HepG2 (cell line): ENCODE measurements at regions not wholly inside any gene's neighbourhood (a gene's known extent, or its start where the extent isn't known, plus 50 kb on each side); places are given as distances from the start of the nearest gene placed in this dataset.

ENCODE experiments used
- ATAC-seq: fragments of 200-7000 bp; cut with Tn5 transposase; 3 replicates; pipeline ENCODE4 v1.9.1; 2020; ENCODE audit warnings: mild to moderate bottlenecking, moderate library complexity
- BruUV-seq: library from RNA; stranded (reverse); fragments of 400-500 nt; replicated peaks from 2 replicates; lab custom pipeline; 2021; lab: Mats Ljungman, UMichigan
- CTCF ChIA-PET: fragments of 300-600 bp; formaldehyde crosslinking; extraction: SDS; loops from one replicate; lab custom pipeline; 2021; ENCODE audit warnings: low total read pairs, inconsistent platforms, low intra/inter-chr PET ratio; lab: Yijun Ruan, JAX
- POLR2A ChIA-PET: fragments of 350-600 bp; sonication (Branson Sonifier 250); formaldehyde crosslinking; loops from one replicate; lab custom pipeline; 2020; ENCODE audit warnings: antibody characterized with exemption, inconsistent platforms; lab: Yijun Ruan, JAX
- DNase-seq: peaks from one replicate; pipeline ENCODE4 v3.0.0-alpha.2; 2015; ENCODE audit warnings: low spot score
- FAIRE-seq: peaks from 3 replicates; lab custom pipeline; 2011; peaks lifted over from hg19 to GRCh38; lab: Jason Lieb, UNC
- H2AFZ ChIP-seq: one replicate; pipeline ENCODE4 v1.6.1; 2011; ENCODE audit warnings: low read length, inconsistent platforms
- H3K27ac ChIP-seq: fragments of 300-600 bp; 3 replicates; pipeline ENCODE4 v1.8.0; 2011; ENCODE audit warnings: mixed run types, mild to moderate bottlenecking, mixed read lengths, low read length, inconsistent platforms; ENCODE audit not compliant: insufficient read depth; ENCODE audit errors: extremely low read length
- H3K27me3 ChIP-seq, 2 experiments: fragments of 200-600 bp in 1 of 2; 2 replicates in 1 of 2; 3 replicates in 1 of 2; pipeline versions ENCODE4 v1.6.0 to v1.8.0; 2011; ENCODE audit warnings: low read length in 2 of 2, mild to moderate bottlenecking in 2 of 2, moderate library complexity in 2 of 2, inconsistent platforms in 1 of 2; ENCODE audit not compliant: insufficient read depth in 2 of 2, control insufficient read depth in 1 of 2
- H3K36me3 ChIP-seq, 2 experiments: fragments of 200-600 bp in 1 of 2; replicated peaks in 1 of 2; 2 replicates in 1 of 2; 3 replicates in 1 of 2; pipeline versions ENCODE4 v1.5.1 to v1.8.0; 2011; ENCODE audit warnings: low read length in 2 of 2, inconsistent platforms in 1 of 2; ENCODE audit not compliant: insufficient read depth in 2 of 2, control insufficient read depth in 1 of 2
- H3K4me1 ChIP-seq: 2 replicates; pipeline ENCODE4 v1.5.1; 2012; ENCODE audit warnings: low read length, inconsistent platforms; ENCODE audit not compliant: insufficient read depth
- H3K4me2 ChIP-seq: 2 replicates; pipeline ENCODE4 v1.6.0; 2011; ENCODE audit warnings: low read depth, low read length, inconsistent platforms
- H3K4me3 ChIP-seq, 3 experiments: fragments of 200-600 bp in 1 of 3; sonication (generic), shearing (Covaris generic) in 1 of 3; replicated peaks in 1 of 3; 2 replicates each; pipeline ENCODE4 v1.5.1; 2011 to 2016; ENCODE audit warnings: low read length in 3 of 3, inconsistent platforms in 2 of 3, low read depth in 2 of 3, mild to moderate bottlenecking in 2 of 3, control low read depth in 1 of 3, mixed read lengths in 1 of 3; ENCODE audit not compliant: insufficient read depth in 1 of 3
- H3K79me2 ChIP-seq: one replicate; pipeline ENCODE4 v1.6.1; 2011; ENCODE audit warnings: low read length, inconsistent platforms; ENCODE audit not compliant: insufficient read depth
- H3K9ac ChIP-seq: 2 replicates; pipeline ENCODE4 v1.6.0; 2011; ENCODE audit warnings: mild to moderate bottlenecking, low read depth, low read length, inconsistent platforms; ENCODE audit not compliant: insufficient read depth
- H3K9me3 ChIP-seq: 2 replicates; pipeline ENCODE4 v1.5.1; 2012; ENCODE audit warnings: mild to moderate bottlenecking, low read length
- H4K20me1 ChIP-seq: 2 replicates; pipeline ENCODE4 v1.6.0; 2011; ENCODE audit warnings: inconsistent platforms, mild to moderate bottlenecking, low read length, moderate library complexity; ENCODE audit not compliant: insufficient read depth
- ARID4A ChIP-seq: sonication (generic); formaldehyde crosslinking; IDR thresholded peaks from 2 replicates; pipeline ENCODE4 v1.5.0; 2020; ENCODE audit warnings: mild to moderate bottlenecking, missing genetic modification reagents, borderline replicate concordance
- CAMTA2 ChIP-seq: sonication (generic); formaldehyde crosslinking; IDR thresholded peaks from 2 replicates; pipeline ENCODE4 v1.4.0; 2020; ENCODE audit warnings: mild to moderate bottlenecking, missing genetic modification reagents, borderline replicate concordance
- E2F5 ChIP-seq: sonication (generic); formaldehyde crosslinking; conservative IDR thresholded peaks from 2 replicates; pipeline ENCODE4 v1.4.0; 2020; ENCODE audit warnings: missing genetic modification reagents
- ETV6 ChIP-seq: sonication (generic); formaldehyde crosslinking; conservative IDR thresholded peaks from 2 replicates; pipeline ENCODE4 v1.4.0; 2020; ENCODE audit warnings: missing genetic modification reagents
- FOXP4 ChIP-seq: sonication (generic); formaldehyde crosslinking; IDR thresholded peaks from 2 replicates; pipeline ENCODE4 v1.4.0; 2020; ENCODE audit warnings: missing genetic modification reagents
- NAIF1 ChIP-seq: sonication (generic); formaldehyde crosslinking; IDR thresholded peaks from 2 replicates; pipeline ENCODE4 v1.5.0; 2020; ENCODE audit warnings: mild to moderate bottlenecking, missing genetic modification reagents, borderline replicate concordance
- POLR2G ChIP-seq: fragments of 200-400 bp; formaldehyde crosslinking; IDR thresholded peaks from 2 replicates; pipeline ENCODE4 v1.6.1; 2018; ENCODE audit warnings: mild to moderate bottlenecking, low read depth, low read length, moderate library complexity
- ZNF225 ChIP-seq: sonication (generic); formaldehyde crosslinking; IDR thresholded peaks from 2 replicates; pipeline ENCODE4 v1.4.0; 2020; ENCODE audit warnings: mild to moderate bottlenecking, missing genetic modification reagents
- ZNF350 ChIP-seq: sonication (generic); formaldehyde crosslinking; IDR thresholded peaks from 2 replicates; pipeline ENCODE4 v1.4.0; 2020; ENCODE audit warnings: mild to moderate bottlenecking, low read depth, missing genetic modification reagents, borderline replicate concordance
- ZNF704 ChIP-seq: sonication (generic); formaldehyde crosslinking; IDR thresholded peaks from 2 replicates; pipeline ENCODE4 v1.8.1; 2023; ENCODE audit warnings: mild to moderate bottlenecking, inconsistent platforms, moderate library complexity, missing genetic modification reagents, borderline replicate concordance
- ZNF772 ChIP-seq: sonication (generic); formaldehyde crosslinking; IDR thresholded peaks from 2 replicates; pipeline ENCODE4 v1.5.0; 2020; ENCODE audit warnings: mild to moderate bottlenecking, missing genetic modification reagents
- WGBS: methylation state at CpG from one replicate; pipeline ENCODE4 v1.1.6; 2017; ENCODE audit warnings: low lambda C conversion rate; 5-methylcytosine and 5-hydroxymethylcytosine counted together
- in situ Hi-C: cut with HindIII; loops from 2 replicates; pipeline ENCODE4 v1.10.0; 2017; ENCODE audit warnings: low pct_unique_long_range_greater_than_20kb; ENCODE audit not compliant: extremely low pct_ligation_motif_present
- intact Hi-C: fragments of 100-400 bp; cut with micrococcal nuclease; formaldehyde crosslinking; loops from one replicate; pipeline ENCODE4 v1.10.0; 2022; ENCODE audit not compliant: unreplicated experiment

GRCh38 chr5:61993295-61993927 is 312.6 kb upstream of the KIF2A start:
- in situ Hi-C loops = no loop called here
- Histone ChIP-seq H3K4me1 (no peaks in the 10 kb centered on the region), H3K9ac (no peak overlapping the region), H3K27me3 (0 out of 5 replicates have a peak, but pooled peaks cover 0 to 3% of the 10 kb centered on the region in 2 experiments), H3K4me2 (no peak overlapping the region), H3K36me3 (no peaks in the 10 kb centered on the region), H3K27ac (no peak overlapping the region), H4K20me1 (no peaks in the 10 kb centered on the region), H3K4me3 (no peak overlapping the region), H3K9me3 (no peaks in the 10 kb centered on the region), H2AFZ (no peak overlapping the region), H3K79me2 (no peaks in the 10 kb centered on the region)
- CTCF ChIA-PET = no interaction called here
- POLR2A ChIA-PET = no interaction called here
- intact Hi-C loops = no loop called here
- 32% methylated on average over 4 of the region's 7 CpGs for WGBS
- no peak for FAIRE-seq
- TF ChIP-seq E2F5 = no peak
- TF ChIP-seq ZNF350 (CRISPR knock-in tag) = no peak
- TF ChIP-seq POLR2G = no peak
- TF ChIP-seq ETV6 (CRISPR knock-in tag) = no peak
- TF ChIP-seq CAMTA2 (CRISPR knock-in tag) = no peak
- no peak for TF ChIP-seq FOXP4 (CRISPR knock-in tag)
- no peak for TF ChIP-seq ZNF772
- no peak for TF ChIP-seq NAIF1
- no peak for TF ChIP-seq ZNF704 (CRISPR knock-in tag)
- TF ChIP-seq ZNF225 (CRISPR knock-in tag) = no peak
- TF ChIP-seq ARID4A (CRISPR knock-in tag) = no peak
- no peak for DNase-seq
- ATAC-seq = no peak
- no TSS peak for BruUV-seq
